HG03095 (cell line): ENCODE measurements at regions not wholly inside any gene's neighbourhood (a gene's known extent, or its start where the extent isn't known, plus 50 kb on each side); places are given as distances from the start of the nearest gene placed in this dataset.
"Not testable (repeated sequence)": the region's sequence is repeated elsewhere in the genome, so short reads cannot be mapped to it uniquely, and the experiment has no call there.

Source experiments
- ATAC-seq: cut with Tn5 transposase; IDR thresholded peaks from one replicate; pipeline ENCODE4 v1.9.1; 2021; ENCODE audit warnings: moderate library complexity; ENCODE audit not compliant: unreplicated experiment

DNA sequence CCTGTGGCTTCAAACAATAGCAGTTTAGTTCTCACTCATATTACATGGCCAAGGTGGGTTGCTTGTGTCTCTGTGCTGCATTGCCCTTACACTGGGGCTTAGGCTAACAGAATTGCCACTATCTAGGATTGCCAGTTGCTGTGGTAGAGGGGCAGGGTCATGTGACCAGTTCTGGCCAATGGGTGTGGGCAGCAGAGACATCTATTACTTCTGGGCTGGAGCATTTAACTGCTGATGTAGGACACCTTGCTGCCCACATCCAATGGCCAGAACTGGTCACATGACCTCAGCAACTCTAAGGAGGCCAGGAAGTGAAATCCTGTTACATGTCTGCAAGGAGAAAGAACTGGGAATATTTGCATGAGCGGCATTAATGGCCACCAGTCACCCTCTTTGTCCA, 199.3 kb downstream of the C9orf152 start:
- no peak for ATAC-seq

DNA sequence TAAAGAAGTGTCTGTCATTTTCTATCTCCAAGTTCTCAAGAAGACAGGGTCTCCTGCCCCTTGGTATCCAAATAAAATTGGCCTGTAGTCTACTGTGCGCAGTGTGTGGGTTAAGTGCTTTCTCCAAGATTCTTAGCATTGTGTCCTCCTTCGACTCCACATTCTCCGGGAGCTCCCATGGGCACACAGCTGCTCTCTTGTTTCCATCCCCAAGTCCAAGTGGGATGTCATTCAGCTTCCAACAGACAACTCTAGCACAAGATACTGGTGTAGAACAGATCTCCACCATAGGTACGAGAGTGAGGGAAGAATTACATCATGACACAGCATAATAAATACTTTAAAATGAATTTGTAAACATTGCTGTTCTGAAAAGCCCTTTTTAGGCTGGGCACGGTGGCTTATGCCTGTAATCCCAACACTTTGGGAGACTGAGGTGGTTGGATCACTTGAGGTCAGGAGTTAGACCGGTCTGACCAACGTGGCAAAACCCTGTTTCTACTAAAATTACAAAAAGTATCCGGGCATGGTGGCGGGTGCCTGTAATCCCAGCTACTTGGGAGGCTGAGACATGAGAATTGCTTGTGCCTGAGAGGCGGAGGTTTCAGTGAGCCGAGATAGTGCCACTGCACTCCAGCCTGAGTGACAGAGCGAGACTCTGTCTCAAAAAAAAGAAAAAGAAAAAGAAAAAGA, 196.2 kb downstream of the C9orf152 start:
- ATAC-seq, result no peak

DNA sequence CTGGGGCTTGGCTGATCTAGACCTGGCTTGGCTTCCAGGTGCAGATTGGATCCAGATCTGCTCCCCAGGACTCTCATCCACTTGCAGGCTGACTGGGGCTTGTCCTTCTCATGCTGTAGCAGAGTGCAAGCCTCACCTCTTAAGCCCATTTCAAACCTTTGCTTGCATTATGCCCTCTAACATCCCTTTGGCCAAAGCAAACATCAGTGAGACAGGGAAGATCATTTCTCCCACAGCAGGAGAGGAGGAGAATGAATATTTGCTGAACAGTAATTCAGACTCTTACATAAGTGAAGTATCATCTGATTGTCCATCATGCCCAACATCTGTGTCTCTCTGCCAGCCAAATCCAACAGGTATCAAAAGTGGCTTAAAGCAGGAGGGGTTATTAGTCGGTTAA, 194.9 kb downstream of the C9orf152 start:
- ATAC-seq, result no peak

DNA sequence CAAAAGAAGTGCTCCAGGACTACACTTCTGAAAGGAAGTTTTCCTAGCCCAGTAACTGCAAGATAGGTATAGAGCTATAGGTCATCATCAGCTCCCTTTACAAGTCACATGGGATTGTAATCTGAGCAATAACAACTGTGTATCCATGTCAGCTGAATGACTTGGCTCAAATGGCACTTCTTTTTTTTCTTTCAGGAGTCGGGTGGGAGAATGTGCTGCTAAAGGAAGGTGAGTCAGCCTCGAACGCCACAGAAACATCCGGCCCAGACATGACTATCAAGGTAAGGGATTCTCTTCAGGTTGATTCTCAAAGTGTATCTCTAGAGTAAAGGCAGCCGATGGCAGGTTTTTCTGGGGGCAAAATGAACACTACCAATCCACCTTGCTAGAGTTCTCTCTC, 192.2 kb downstream of the C9orf152 start:
- no peak for ATAC-seq

DNA sequence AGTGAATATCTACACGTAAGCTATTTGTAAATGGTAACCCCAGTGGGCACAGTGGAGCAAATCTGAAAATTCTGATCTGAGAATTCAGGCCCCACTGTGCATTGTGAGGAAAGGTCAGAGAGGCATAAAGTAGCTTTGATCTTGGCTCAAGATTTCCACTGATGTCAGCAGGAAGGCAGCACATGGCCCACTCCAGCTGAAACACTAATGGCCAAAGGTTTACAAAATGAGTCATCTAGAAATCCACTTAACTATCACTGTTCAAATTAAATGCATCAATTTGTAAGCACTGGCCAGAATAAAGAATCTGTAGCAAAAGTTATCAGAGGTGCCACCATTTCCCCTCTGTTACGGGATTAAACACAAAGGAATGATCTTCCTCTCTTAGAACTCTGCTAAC, 191.6 kb downstream of the C9orf152 start:
- no peak for ATAC-seq

DNA sequence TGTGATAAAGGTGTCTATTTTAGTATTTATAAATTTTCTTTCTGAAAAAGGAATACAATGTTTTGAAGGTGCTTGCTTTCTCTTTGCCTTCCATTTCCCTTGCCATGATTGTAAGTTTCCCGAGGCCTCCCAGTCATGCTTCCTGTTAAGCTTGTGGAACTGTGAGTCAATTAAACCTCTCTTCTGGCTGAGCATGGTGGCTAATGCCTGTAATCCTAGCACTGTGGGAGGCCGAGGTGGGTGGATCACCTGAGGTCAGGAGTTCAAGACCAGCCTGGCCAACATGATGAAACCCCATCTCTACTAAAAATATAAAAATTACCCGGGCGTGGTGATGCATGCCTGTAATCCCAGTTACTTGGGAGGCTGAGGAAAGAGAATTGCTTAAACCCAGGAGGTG, 187.7 kb downstream of the C9orf152 start:
- ATAC-seq, result not testable (repeated sequence)

DNA sequence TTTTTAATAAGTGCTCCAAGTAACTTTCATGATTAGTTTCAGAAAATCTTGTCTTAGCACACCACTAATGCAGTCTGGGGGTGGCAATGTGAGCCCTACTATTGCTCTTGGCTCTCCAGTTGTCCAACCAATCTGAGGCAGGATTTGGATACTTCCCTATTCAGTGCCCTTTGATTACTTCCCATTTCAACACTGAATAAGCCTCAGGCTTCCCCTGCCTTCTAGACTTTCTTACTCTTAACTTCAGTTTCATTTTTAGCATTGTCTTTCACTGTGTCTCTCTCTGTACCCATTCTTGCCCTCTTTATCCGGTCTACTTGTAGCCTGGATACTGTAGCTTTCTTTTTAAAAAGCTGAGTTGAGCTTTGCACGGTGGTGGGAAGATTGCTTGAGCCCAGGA, 186.1 kb downstream of the C9orf152 start:
- ATAC-seq, result peak; percentile 93

DNA sequence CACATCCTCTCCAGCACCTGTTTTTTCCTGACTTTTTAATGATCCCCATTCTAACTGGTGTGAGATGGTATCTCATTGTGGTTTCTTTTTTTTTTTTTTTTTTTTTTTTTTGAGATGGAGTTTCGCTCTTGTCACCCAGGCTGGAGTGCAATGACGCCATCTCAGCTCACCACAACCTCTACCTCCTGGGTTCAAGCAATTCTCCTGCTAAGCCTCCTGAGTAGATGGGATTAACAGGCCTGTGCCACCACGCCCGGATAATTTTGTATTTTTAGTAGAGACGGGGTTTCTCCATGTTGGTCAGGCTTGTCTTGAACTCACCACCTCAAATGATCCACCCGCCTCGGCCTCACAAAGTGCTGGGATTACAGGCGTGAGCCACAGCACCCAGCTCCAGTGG, 184.7 kb downstream of the C9orf152 start:
- not testable (repeated sequence) for ATAC-seq

DNA sequence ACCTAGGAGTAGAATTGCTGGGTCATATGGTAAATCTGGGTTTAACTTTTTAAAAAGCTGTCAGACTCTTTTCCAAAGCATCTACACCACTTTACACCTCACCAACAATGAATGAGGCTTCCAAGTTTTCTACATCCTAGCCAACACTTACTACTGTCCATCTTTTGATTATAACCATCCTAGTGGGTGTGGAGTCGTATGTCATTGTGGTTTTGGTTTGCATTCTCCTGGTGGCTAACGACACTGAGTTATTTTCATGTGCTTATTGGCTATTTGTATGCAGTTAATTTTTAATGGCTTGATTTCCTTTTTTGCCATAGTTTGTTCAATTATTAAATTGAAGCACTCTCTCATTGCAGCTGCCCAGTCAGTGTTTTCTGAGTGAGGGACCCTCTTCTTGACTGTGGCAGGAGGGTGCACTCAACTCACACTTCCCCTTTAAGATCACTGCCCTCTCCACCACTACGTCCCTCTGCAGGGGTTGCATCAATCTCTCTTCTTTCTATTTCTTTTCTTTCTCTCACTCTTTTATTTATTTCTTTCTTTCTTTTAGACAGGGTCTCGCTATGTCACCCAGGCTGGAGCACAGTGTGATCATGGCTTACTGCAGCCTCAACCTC, 182.3 kb downstream of the C9orf152 start:
- no peak for ATAC-seq

DNA sequence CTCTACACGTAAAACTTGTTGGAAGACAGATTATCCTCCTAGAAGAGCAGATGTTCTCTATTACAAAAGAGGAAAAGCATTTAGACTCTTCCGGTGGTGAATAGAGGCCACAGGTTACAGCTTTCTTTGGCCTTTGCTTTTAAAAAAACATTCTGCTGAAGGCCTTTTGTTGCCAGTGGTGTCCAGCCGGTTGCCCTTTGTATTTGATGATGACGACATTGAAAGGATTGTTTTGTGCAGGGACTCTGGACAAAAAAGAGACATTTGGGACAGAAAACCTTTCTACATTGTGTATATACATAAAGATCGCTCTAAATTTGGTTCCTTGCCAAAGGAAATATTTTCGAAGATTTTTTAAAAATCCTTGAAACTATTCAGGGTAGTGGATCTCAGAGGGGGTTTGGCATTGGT, 180.3 kb downstream of the C9orf152 start:
- no peak for ATAC-seq

DNA sequence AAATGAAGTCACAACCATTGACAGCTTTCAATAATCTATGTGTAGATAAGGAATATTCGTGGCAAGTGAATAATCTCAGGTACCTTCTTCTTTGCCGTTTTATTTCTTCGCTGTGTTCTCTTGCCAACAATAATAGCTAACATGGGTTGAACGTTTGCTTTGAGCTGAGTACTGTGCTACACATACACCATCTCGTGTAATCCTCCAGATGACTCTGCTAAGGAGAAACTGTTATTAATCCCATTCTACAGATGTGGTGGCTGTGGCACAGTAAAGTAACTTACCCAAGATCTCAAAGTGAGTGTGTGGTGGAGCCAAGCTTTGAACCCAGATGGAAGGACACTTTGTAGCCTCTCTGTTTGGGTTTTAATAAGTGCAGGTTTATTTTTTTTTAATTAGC, 179.7 kb downstream of the C9orf152 start:
- no peak for ATAC-seq

DNA sequence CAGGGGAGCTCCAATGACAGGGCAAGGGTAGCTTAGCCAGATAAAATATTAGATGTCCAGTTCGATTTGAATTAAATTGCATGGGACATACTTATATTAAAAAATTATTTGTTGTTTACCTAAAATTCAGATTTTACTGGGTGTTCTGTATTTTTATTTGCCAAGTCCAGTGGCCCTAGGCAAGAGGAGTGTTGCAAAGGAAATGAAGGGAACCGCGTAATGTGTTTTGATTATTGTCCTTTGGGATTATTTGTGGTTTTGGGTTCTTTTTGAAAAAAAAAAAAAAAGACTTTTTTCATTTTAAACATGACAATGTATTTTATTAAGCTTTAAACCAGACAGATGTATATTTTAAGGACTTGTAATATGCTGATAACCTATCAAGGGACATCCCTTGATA, 179.3 kb downstream of the C9orf152 start:
- ATAC-seq, result no peak

DNA sequence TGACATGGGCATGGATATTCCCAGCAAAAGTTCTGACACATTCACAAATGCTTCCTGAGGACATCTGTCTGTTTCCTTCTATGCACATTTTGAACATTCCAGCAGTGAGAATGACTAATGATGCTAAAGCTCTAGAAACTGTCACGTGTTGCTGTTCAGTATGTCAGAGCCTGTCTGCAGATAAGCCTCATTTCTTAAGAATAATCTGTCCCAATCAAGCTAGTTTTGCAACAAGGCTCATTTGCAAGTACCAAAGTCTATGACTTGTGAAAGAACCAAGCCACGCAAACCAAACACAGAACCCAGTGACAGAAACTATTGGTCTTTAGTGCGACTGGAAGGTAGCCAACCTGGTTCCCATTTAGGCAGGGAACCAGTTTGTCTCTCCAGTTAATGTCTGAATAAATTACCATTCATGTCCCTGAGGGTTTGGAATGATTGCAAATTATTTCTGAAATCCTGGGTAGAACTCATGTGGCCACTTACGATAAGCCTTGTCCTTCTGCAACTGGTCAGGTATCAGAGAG, 178.5 kb downstream of the C9orf152 start:
- no peak for ATAC-seq

DNA sequence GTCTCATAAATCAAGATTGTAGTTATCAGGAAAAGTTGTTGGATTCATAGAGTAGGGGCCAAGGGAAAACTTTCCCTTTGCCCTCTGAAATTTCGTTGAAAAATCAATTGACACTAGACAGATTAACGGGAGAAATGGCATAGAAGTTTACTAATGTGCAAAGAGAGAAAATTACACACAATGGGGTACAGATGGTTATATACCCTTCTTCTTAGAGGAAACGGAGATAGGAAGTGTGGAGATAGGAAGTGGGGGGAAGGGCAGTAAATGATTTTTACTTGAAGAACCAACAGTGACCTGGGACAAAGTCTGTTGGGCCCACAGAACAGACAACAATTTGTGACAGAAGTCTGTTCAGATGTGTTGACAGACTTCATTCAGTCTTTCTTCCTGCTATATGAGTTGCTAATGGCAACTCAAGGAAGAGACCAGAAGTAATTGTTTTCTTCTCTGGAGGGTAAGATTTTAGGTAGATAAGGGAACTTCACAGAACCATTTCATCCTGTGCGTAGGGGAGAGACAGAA, 177.9 kb downstream of the C9orf152 start:
- no peak for ATAC-seq

DNA sequence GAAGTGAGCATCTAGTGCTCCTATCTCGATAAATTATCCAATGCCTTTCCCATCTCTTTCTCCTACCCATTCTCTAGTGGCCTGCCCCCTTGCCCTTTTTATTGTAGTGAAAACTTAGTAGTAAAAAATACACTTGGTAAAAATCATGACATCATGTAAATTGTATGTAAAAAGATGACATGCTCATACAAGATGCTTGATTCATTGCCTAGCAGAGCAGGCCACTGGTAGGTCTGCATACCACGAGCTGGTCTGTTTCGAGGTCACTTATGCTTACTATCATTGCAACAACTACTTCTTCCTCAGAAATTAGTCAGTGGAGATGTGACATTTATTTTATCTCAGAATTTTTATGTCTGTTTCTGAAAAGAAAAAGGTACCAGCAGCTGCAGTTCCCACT, 177.3 kb downstream of the C9orf152 start:
- no peak for ATAC-seq

DNA sequence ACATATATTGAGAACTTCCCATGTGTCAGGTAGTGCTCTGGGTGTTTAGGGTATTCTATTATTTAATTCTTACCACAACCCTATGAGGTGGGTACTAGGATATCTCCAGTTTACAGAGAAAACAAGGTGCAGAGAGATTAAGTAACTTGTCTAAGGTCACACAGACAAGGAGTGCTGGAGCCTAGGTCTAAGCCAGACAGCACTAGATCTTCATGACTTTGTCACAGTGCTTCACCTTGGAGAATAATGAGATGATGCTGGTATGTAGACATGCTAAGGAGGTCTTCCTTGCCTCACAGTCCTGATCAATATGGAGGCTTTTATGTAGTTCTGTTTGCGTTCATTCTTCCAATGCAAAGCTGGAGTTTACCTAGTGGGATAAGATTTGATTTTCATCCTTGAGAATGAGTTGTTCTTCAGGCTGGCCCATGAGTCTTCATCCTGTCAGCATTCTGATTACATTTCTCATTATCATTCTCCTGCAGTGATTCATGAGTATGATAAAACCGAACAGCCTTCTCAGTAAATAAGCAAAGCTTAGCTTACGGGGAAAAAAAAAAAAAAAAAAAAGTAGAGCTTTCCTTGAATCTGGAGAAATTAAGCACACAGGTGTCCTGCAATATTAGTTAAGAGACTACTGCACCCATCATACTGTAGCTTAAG, 176.3 kb downstream of the C9orf152 start:
- no peak for ATAC-seq

DNA sequence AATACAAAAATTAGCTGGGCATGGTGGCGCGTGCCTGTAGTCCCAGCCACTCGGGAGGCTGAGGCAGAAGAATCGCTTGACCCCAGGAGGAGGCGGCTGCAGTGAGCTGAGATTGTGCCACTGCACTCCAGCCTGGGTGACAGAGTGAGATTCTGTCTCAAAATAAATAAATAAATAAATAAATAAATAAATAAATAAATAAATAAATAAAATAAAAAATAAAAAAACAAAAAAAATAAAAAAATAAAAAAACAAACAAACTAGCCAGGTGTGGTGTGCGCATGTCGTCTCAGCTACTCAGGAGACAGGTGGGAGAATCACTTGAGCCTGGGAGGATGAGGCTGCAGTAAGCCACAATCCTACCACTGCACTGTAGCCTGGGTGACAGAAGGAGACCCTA, 175.4 kb downstream of the C9orf152 start:
- not testable (repeated sequence) for ATAC-seq

DNA sequence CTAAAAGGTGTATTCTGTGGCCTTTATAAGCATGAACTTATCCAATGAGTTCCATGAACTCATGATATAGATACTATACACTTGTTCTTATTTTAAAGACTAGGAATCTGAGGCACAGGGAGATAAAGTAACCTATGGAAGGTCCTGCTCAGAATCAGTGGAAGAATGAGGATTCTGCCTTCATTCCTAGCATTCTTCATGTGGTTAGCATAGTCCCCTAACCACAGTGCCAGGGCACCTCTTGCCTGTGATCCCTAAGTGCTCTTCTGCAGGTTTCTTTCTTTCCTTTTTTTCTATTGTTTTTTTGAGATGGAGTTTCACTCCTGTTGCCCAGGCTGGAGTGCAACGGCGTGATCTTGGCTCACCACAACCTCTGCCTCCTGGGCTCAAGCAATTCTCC, 174.1 kb downstream of the C9orf152 start:
- ATAC-seq, result no peak

DNA sequence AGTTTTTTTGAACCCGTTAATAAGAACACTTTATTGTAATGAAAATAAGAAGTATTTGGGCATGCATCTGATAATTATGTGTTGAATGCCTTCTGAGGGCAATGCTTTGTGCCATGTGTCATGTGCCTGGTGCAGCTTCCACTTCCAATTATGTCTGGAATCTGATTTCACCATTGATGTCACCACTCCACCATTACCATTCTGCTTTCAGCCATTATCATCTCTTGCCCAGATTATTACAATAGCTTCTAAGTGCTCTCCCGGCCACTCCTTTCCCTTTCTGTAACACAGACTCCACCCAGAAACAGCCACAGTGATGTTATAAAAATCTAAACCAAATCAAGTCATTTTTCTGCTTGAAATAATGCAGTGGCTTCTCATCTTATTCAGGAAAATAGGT, 171.7 kb downstream of the C9orf152 start:
- ATAC-seq, result no peak

DNA sequence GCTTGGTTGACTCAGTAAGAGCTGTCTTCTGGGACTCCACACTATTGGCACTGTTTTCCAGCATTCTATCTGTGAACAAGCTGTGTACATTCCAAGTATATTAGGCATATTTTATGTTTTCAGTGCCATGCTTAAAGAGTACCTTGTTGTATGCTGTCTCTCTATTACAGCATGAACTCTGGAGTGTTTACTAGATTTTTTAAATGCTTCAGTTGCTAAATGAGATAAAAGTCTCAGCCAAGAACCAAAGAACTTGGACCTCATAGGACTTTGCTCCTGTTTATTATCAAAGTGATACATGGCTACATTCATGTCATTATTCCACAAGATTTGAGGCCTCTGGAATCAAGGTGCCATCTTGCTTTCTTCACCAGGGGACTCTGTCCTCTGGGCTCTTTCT, 167.2 kb downstream of the C9orf152 start:
- ATAC-seq, result no peak

DNA sequence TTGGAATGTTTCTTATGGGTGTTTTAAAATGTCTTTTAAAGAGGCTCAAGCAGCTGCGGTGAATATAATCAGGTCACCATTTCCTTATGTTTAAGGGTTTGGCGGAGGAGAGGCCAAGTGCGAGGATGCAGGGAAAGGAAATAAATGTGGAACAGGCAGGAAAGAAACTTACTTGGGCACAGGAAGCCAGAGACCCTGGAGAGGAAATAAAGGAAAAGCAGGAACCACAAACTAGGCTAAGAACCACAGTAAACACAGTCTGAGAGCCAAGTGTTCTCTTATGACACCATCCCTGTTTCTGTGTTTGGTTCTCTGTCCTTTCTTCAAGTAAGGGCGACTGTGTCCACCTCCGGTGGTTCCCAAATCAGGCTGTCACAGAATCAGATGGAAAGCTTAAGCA, 166.5 kb downstream of the C9orf152 start:
- ATAC-seq, result no peak
